Gastroesophageal sphincter (tissue), 4 donors: ENCODE measurements at regions not wholly inside any gene's neighbourhood (a gene's known extent, or its start where the extent isn't known, plus 50 kb on each side); places are given as distances from the start of the nearest gene placed in this dataset.

ENCODE experiments used
- ATAC-seq: fragments of 150-250 bp; one replicate; pipeline ENCODE4 v1.9.1; 2016; ENCODE audit warnings: mild to moderate bottlenecking, moderate library complexity
- H3K27ac ChIP-seq, 4 donors: fragments of 200-600 bp; sonication (generic) in 3 of 4; 1 replicate in 3 of 4; 2 replicates in 1 of 4; pipeline ENCODE4 v1.5.1; 2016 to 2019
- H3K27me3 ChIP-seq: fragments of 200-600 bp; sonication (generic); one replicate; pipeline ENCODE4 v1.5.1; 2019
- H3K36me3 ChIP-seq, 2 donors: fragments of 200-600 bp; sonication (generic); one replicate each; pipeline ENCODE4 v1.5.1; 2019; ENCODE audit warnings: control low read depth in 1 of 2
- H3K4me1 ChIP-seq, 3 donors: fragments of 200-600 bp; sonication (generic); 1 replicate in 2 of 3; 2 replicates in 1 of 3; pipeline ENCODE4 v1.5.1; 2016 to 2019; ENCODE audit warnings: control low read depth in 2 of 3
- H3K4me3 ChIP-seq, 2 donors: fragments of 200-600 bp; sonication (generic); one replicate each; pipeline ENCODE4 v1.5.1; 2019; ENCODE audit warnings: mild to moderate bottlenecking in 1 of 2, moderate library complexity in 1 of 2
- H3K9me3 ChIP-seq, 3 donors: fragments of 200-600 bp; sonication (generic); one replicate each; pipeline ENCODE4 v1.5.1; 2017 to 2019; ENCODE audit warnings: control low read depth in 2 of 3
- CTCF ChIP-seq, 4 experiments: fragments of 200-600 bp in 2 of 4; fragments of 450-650 bp in 2 of 4; sonication (generic) in 1 of 4; IDR thresholded peaks; one replicate each; pipeline ENCODE4 v1.5.1; 2017 to 2019; ENCODE audit warnings: antibody characterized with exemption in 4 of 4, mild to moderate bottlenecking in 2 of 4, moderate library complexity in 2 of 4
- EP300 ChIP-seq: sonication (generic); formaldehyde crosslinking; IDR thresholded peaks from one replicate; pipeline ENCODE4 v1.6.1; 2017; ENCODE audit warnings: antibody characterized with exemption, mild to moderate bottlenecking
- POLR2A ChIP-seq, 2 donors: fragments of 450-650 bp; IDR thresholded peaks; one replicate each; pipeline ENCODE4 v1.6.1; 2017; ENCODE audit warnings: antibody characterized with exemption in 2 of 2, mild to moderate bottlenecking in 2 of 2, moderate library complexity in 1 of 2
- POLR2AphosphoS5 ChIP-seq: sonication (generic); formaldehyde crosslinking; IDR thresholded peaks from one replicate; pipeline ENCODE4 v1.6.1; 2017; ENCODE audit warnings: antibody characterized with exemption
- WGBS, 2 donors: methylation state at CpG; one replicate each; pipeline ENCODE4 v1.1.5; 2018; ENCODE audit warnings: low coverage in 1 of 2; 5-methylcytosine and 5-hydroxymethylcytosine counted together

- no peaks in the 10 kb centered on the region for H3K27me3 ChIP-seq
- no peaks in the 10 kb centered on the region for H3K36me3 ChIP-seq
- H3K4me3 ChIP-seq = no peak overlapping the region
- no peaks in the 10 kb centered on the region for H3K9me3 ChIP-seq
- no peak for ATAC-seq
- H3K4me1 ChIP-seq = peaks cover 0 to 5% (median 0%) of the 10 kb centered on the region in 3 donors
- TF ChIP-seq CTCF (IDR thresholded peaks at IDR 0.05) (no peak), EP300 (no peak), POLR2AphosphoS5 (no peak), POLR2A (IDR thresholded peaks at IDR 0.05) (no peak)
- WGBS, 2 donors = 75 to 86% methylated on average over 2 to 5 of the region's 6 CpGs
- no peak overlapping the region for H3K27ac ChIP-seq
These were observed 187.7 kb upstream of the CHRNA7 start for GRCh38 chr15:31842532-31843195.

- Histone ChIP-seq H3K36me3 (no peaks in the 10 kb centered on the region), H3K4me3 (no peak overlapping the region), H3K27ac (no peak overlapping the region), H3K4me1 (peaks cover 0 to 5% (median 0%) of the 10 kb centered on the region in 3 donors), H3K27me3 (no peaks in the 10 kb centered on the region), H3K9me3 (no peaks in the 10 kb centered on the region)
- TF ChIP-seq CTCF (IDR thresholded peaks at IDR 0.05) = no peak
- TF ChIP-seq POLR2A (IDR thresholded peaks at IDR 0.05) = no peak
- no peak for TF ChIP-seq EP300
- TF ChIP-seq POLR2AphosphoS5 = no peak
- ATAC-seq = no peak
- 55 to 65% methylated on average over 3 to 4 of the region's 5 CpGs for WGBS, 2 donors
These were observed 186.8 kb upstream of the CHRNA7 start for GRCh38 chr15:31843426-31844055.

- H3K27ac ChIP-seq = no peak overlapping the region
- H3K9me3 ChIP-seq = peaks cover 0 to 8% (median 0%) of the 10 kb centered on the region in 3 donors
- no peak for ATAC-seq
- no peaks in the 10 kb centered on the region for H3K36me3 ChIP-seq
- no peaks in the 10 kb centered on the region for H3K27me3 ChIP-seq
- 71 to 92% methylated on average over 1 to 2 of the region's 5 CpGs for WGBS, 2 donors
- H3K4me3 ChIP-seq = no peak overlapping the region
- H3K4me1 ChIP-seq = peaks cover 0 to 4% (median 0%) of the 10 kb centered on the region in 3 donors
- TF ChIP-seq EP300 (no peak), POLR2A (IDR thresholded peaks at IDR 0.05) (no peak), POLR2AphosphoS5 (no peak), CTCF (IDR thresholded peaks at IDR 0.05) (no peak)
These were observed 184.5 kb upstream of the CHRNA7 start for GRCh38 chr15:31845791-31846190.

GRCh38 chr15:31847961-31848360 lies 182.4 kb upstream of the CHRNA7 start:
- H3K36me3 ChIP-seq = no peaks in the 10 kb centered on the region
- 74 to 87% methylated on average over 3 of the region's 5 CpGs for WGBS, 2 donors

More at GRCh38 chr15:31847961-31848360, 182.4 kb upstream of the CHRNA7 start:
- H3K27ac ChIP-seq = no peak overlapping the region
- TF ChIP-seq POLR2A (IDR thresholded peaks at IDR 0.05) = no peak
- no peak for TF ChIP-seq CTCF (IDR thresholded peaks at IDR 0.05)
- TF ChIP-seq POLR2AphosphoS5 = no peak
- no peak for TF ChIP-seq EP300
- no peak for ATAC-seq
- H3K9me3 ChIP-seq = peaks cover 0 to 19% (median 0%) of the 10 kb centered on the region in 3 donors
- no peaks in the 10 kb centered on the region for H3K27me3 ChIP-seq
- H3K4me1 ChIP-seq = no peaks in the 10 kb centered on the region
- H3K4me3 ChIP-seq = no peak overlapping the region
